Stomach (tissue), 8 donors: ENCODE measurements at regions not wholly inside any gene's neighbourhood (a gene's known extent, or its start where the extent isn't known, plus 50 kb on each side); places are given as distances from the start of the nearest gene placed in this dataset.

Experiments used
- DNase-seq, 2 donors: peaks; one replicate each; pipeline versions ENCODE4 v3.0.0 to v3.0.0-alpha.2; 2013 to 2019
- H3K27ac ChIP-seq, 5 donors: fragments of 200-600 bp in 4 of 5; sonication (generic) in 4 of 5; one replicate each; pipeline ENCODE4 v1.5.1; 2013 to 2019; ENCODE audit warnings: mild to moderate bottlenecking in 1 of 5, moderate library complexity in 1 of 5
- H3K27me3 ChIP-seq, 3 donors: fragments of 200-600 bp; sonication (generic); one replicate each; pipeline ENCODE4 v1.5.1; 2017 to 2019; ENCODE audit warnings: mixed run types in 1 of 3
- H3K36me3 ChIP-seq, 4 donors: fragments of 200-600 bp; sonication (generic); 1 replicate in 3 of 4; 2 replicates in 1 of 4; pipeline ENCODE4 v1.5.1; 2016 to 2019
- H3K4me1 ChIP-seq, 4 donors: fragments of 200-600 bp; sonication (generic); one replicate each; pipeline ENCODE4 v1.5.1; 2016 to 2019
- H3K4me3 ChIP-seq, 4 donors: fragments of 200-600 bp; sonication (generic) in 3 of 4; one replicate each; pipeline ENCODE4 v1.5.1; 2016 to 2019; ENCODE audit warnings: mild to moderate bottlenecking in 1 of 4
- H3K9me3 ChIP-seq, 4 donors: fragments of 200-600 bp; sonication (generic); one replicate each; pipeline ENCODE4 v1.5.1; 2016 to 2019
- EP300 ChIP-seq: sonication (generic); formaldehyde crosslinking; IDR thresholded peaks from one replicate; pipeline ENCODE4 v1.6.1; 2017; ENCODE audit warnings: antibody characterized with exemption
- POLR2A ChIP-seq, 4 donors: fragments of 450-650 bp; IDR thresholded peaks; one replicate each; pipeline ENCODE4 v1.6.1; 2016; ENCODE audit warnings: antibody characterized with exemption in 4 of 4, control low read depth in 2 of 4, mild to moderate bottlenecking in 1 of 4, moderate library complexity in 1 of 4
- POLR2AphosphoS5 ChIP-seq, 3 donors: sonication (generic); formaldehyde crosslinking; IDR thresholded peaks; one replicate each; pipeline ENCODE4 v1.6.1; 2016; ENCODE audit warnings: antibody characterized with exemption in 3 of 3
- WGBS, 5 donors: extraction: QIAGEN DNeasy Blood & Tissue Kit in 3 of 5; methylation state at CpG; one replicate each; pipeline versions ENCODE4 v1.1.5 to v1.1.7; 2013 to 2018; 5-methylcytosine and 5-hydroxymethylcytosine counted together
- intact Hi-C: fragments of 100-400 bp; cut with DNase I; formaldehyde crosslinking; loops from one replicate; pipeline ENCODE4 v1.15.1; 2023; ENCODE audit warnings: low total_unique reads
- TF ChIP-seq, protein P1 (sequence below), 7 experiments: fragments of 450-650 bp in 4 of 7; fragments of 200-600 bp in 3 of 7; sonication (generic) in 3 of 7; IDR thresholded peaks; one replicate each; pipeline ENCODE4 v1.5.1; 2016 to 2019; ENCODE audit warnings: antibody characterized with exemption in 7 of 7, control low read depth in 2 of 7, mild to moderate bottlenecking in 1 of 7
- donor health status: healthy with polysubstance abuse.
- donor health status: Bipolar disorder and iron deficiency.
- donor health status: healthy.

DNA sequence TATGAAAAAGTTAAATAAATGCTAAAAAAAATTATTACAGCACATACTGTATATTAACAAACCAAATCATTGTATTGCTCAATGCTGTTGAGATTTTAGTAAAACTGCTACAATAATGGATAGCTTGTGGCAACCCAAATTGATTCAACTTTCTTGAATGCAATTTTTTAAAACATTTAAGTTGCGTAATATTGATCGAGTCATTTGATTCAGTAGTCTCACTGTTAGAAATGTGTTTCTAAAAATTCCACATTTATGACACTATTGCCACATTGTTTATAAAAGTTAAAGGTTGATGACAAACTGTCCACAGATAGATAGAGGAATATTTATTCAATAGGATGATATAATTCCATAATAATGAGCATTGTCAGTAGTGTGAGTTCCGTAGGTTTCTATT is 640.7 kb upstream of the CRIM1 start:
- H3K4me1 ChIP-seq = no peaks in the 10 kb centered on the region
- H3K36me3 ChIP-seq = no peaks in the 10 kb centered on the region
- no peaks in the 10 kb centered on the region for H3K9me3 ChIP-seq
- intact Hi-C loops = no loop called here
- no peak overlapping the region for H3K4me3 ChIP-seq
- no peaks in the 10 kb centered on the region for H3K27me3 ChIP-seq
- 79 to 87% (median 84%) methylated on average over 3 of the region's 3 CpGs for WGBS, 5 donors
- no peak for DNase-seq
- TF ChIP-seq POLR2AphosphoS5 (IDR thresholded peaks at IDR 0.05) (no peak), EP300 (no peak), POLR2A (IDR thresholded peaks at IDR 0.05) (no peak)
- TF ChIP-seq, protein P1, sequence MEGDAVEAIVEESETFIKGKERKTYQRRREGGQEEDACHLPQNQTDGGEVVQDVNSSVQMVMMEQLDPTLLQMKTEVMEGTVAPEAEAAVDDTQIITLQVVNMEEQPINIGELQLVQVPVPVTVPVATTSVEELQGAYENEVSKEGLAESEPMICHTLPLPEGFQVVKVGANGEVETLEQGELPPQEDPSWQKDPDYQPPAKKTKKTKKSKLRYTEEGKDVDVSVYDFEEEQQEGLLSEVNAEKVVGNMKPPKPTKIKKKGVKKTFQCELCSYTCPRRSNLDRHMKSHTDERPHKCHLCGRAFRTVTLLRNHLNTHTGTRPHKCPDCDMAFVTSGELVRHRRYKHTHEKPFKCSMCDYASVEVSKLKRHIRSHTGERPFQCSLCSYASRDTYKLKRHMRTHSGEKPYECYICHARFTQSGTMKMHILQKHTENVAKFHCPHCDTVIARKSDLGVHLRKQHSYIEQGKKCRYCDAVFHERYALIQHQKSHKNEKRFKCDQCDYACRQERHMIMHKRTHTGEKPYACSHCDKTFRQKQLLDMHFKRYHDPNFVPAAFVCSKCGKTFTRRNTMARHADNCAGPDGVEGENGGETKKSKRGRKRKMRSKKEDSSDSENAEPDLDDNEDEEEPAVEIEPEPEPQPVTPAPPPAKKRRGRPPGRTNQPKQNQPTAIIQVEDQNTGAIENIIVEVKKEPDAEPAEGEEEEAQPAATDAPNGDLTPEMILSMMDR (IDR thresholded peaks at IDR 0.05) = no peak
- no peak overlapping the region for H3K27ac ChIP-seq

DNA sequence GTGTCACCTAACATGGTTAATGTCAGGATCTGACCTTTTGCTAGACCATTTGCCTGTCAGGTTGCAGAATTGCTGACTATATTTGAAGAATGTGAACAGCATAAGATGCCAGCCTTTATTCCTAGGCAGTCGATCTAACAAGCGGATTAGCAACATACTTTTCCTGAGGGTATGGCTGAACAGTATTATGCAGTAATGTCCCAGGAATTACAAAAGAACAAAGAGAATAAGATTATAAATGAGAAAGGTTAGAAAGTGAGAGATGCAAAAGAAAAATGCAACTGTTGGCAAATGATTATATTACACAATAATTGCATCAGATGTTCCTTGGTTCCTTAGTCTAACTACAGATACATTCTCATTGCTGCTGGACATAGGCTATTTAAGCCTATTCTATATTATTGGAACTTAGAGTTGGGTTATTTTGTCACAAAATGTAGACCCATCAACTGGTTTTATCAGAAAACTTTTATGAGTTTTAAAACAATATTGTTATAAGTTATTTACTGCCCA is 647.1 kb upstream of the CRIM1 start:
- Histone ChIP-seq H3K27me3 (no peaks in the 10 kb centered on the region), H3K27ac (no peak overlapping the region), H3K4me1 (no peaks in the 10 kb centered on the region), H3K4me3 (no peak overlapping the region), H3K36me3 (no peaks in the 10 kb centered on the region), H3K9me3 (no peaks in the 10 kb centered on the region)
- intact Hi-C loops = no loop called here
- DNase-seq = no peak
- WGBS, 5 donors = 85 to 93% (median 89%) methylated on average over 2 of the region's 2 CpGs
- no peak for TF ChIP-seq POLR2A (IDR thresholded peaks at IDR 0.05)
- TF ChIP-seq, protein P1 (IDR thresholded peaks at IDR 0.05) = no peak
- no peak for TF ChIP-seq POLR2AphosphoS5 (IDR thresholded peaks at IDR 0.05)
- no peak for TF ChIP-seq EP300

DNA sequence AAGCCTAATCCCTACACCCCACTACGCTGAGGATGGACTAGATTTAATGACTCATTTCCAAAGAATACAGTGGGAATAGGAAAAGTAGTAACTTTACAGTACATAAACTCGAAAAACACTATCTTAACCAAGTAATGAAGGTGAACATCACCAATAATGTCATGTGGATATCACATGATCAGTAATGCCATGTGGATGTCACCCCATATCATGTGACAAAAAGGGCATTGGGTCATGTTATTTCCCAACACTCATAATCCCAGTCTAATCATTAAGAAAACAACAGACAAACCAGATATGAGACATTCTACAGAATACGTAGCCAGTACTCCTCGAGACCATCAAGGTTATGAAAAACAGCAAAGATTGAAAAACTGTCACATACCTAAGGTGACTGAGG is 667.3 kb upstream of the CRIM1 start:
- WGBS, 5 donors = 51 to 71% (median 67%) methylated on average over 4 of the region's 4 CpGs
- intact Hi-C loops = no loop called here
- no peaks in the 10 kb centered on the region for H3K27me3 ChIP-seq
- no peak for DNase-seq
- no peaks in the 10 kb centered on the region for H3K36me3 ChIP-seq
- no peak overlapping the region for H3K27ac ChIP-seq
- no peaks in the 10 kb centered on the region for H3K9me3 ChIP-seq
- TF ChIP-seq, protein P1 (IDR thresholded peaks at IDR 0.05) = no peak
- no peak for TF ChIP-seq POLR2A (IDR thresholded peaks at IDR 0.05)
- no peak for TF ChIP-seq POLR2AphosphoS5 (IDR thresholded peaks at IDR 0.05)
- no peak for TF ChIP-seq EP300
- no peak overlapping the region for H3K4me3 ChIP-seq
- H3K4me1 ChIP-seq = no peaks in the 10 kb centered on the region

DNA sequence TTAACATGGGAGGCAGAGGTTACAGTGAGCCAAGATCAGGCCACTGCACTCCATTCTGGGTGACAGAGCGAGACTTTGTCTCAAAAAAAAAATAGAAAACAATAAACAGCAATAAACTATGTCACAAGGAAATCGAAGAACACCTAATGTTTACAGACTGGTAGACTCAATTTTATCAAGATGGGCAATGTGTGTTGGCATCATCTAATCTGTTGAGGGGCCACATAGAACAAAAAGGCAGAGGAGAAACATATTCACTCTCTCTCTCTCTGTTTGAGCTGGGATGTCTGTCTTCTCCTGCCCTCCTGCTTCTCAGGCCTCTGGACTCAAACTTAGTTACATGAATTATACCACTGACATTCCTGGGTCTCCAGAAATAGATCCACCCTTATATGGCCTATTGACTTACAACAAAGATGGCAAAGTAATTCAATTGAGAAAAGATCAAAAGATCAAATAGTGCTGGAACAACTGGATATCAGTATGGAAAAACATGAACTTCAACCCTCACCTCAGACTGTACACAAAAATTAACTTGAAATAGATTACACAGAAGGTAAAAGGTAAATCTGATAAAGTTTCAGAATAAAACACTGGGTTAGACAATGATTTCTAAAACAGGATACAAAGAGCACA is 703.8 kb upstream of the CRIM1 start:
- TF ChIP-seq POLR2AphosphoS5 (IDR thresholded peaks at IDR 0.05) = no peak
- TF ChIP-seq, protein P1 (IDR thresholded peaks at IDR 0.05) = no peak
- TF ChIP-seq EP300 = no peak
- TF ChIP-seq POLR2A (IDR thresholded peaks at IDR 0.05) = no peak
- Histone ChIP-seq H3K27me3 (no peaks in the 10 kb centered on the region), H3K27ac (no peak overlapping the region), H3K36me3 (no peaks in the 10 kb centered on the region), H3K4me3 (no peak overlapping the region), H3K9me3 (no peaks in the 10 kb centered on the region), H3K4me1 (no peaks in the 10 kb centered on the region)
- WGBS, 5 donors = 59 to 75% (median 63%) methylated on average over 2 of the region's 2 CpGs
- intact Hi-C loops = no loop called here
- DNase-seq = peak in 1 of 2 donors; percentile 2
